ENCODE measurements at regions not wholly inside any gene's neighbourhood (a gene's known extent, or its start where the extent isn't known, plus 50 kb on each side); places are given as distances from the start of the nearest gene placed in this dataset.

- no peak for FAIRE-seq
- no peak for DNase-seq (ENCODE audit: low read depth, low spot score)
- Histone ChIP-seq H3K4me1 (ENCODE audit: control insufficient read depth, extremely low read depth, insufficient read depth, low read length) (no peaks in the 10 kb centered on the region), H4K20me1 (ENCODE audit: control insufficient read depth, extremely low read depth, insufficient read depth, low read length) (no peaks in the 10 kb centered on the region), H3K9ac (ENCODE audit: control insufficient read depth, extremely low read depth, insufficient read depth, low read length) (no peak overlapping the region), H3K9me3 (ENCODE audit: control insufficient read depth, low read depth, low read length) (no peaks in the 10 kb centered on the region), H3K79me2 (ENCODE audit: control insufficient read depth, insufficient read depth, low read length) (no peaks in the 10 kb centered on the region), H3K36me3 (ENCODE audit: control insufficient read depth in 2 of 2, extremely low read depth in 1 of 2, insufficient read depth in 2 of 2, low read length in 2 of 2) (no peaks in the 10 kb centered on the region), H3K27me3 (ENCODE audit: control insufficient read depth, extremely low read depth, insufficient read depth, low read length) (no peaks in the 10 kb centered on the region), H3K4me3 (ENCODE audit: control insufficient read depth in 2 of 3, extremely low read depth in 1 of 3, insufficient read depth in 2 of 3, low read depth in 1 of 3, low read length in 3 of 3) (no peak overlapping the region), H3K4me2 (ENCODE audit: control insufficient read depth, extremely low read depth, insufficient read depth, low read depth, low read length) (no peak overlapping the region), H2AFZ (ENCODE audit: control insufficient read depth, low read length) (no peak overlapping the region), H3K27ac (ENCODE audit: control insufficient read depth, insufficient read depth, low read length) (no peak overlapping the region), H3K9me1 (ENCODE audit: control insufficient read depth, extremely low read depth, insufficient read depth, low read length) (no peaks in the 10 kb centered on the region)
- dilution Hi-C loops (cut with MboI; ENCODE audit: extremely low pct_ligation_motif_present, low sequenced_read_pairs), result no loop called here
- TF ChIP-seq EZH2 (IDR thresholded peaks at IDR 0.05; ENCODE audit: low read length), result no peak
Observed at GRCh38 chr6:154566866-154567265, 56.4 kb upstream of the CNKSR3 start.

- Histone ChIP-seq H3K9me3 (ENCODE audit: control insufficient read depth, low read depth, low read length) (no peaks in the 10 kb centered on the region), H3K27ac (ENCODE audit: control insufficient read depth, insufficient read depth, low read length) (no peak overlapping the region), H3K9ac (ENCODE audit: control insufficient read depth, extremely low read depth, insufficient read depth, low read length) (no peak overlapping the region), H4K20me1 (ENCODE audit: control insufficient read depth, extremely low read depth, insufficient read depth, low read length) (no peaks in the 10 kb centered on the region), H3K36me3 (ENCODE audit: control insufficient read depth in 2 of 2, extremely low read depth in 1 of 2, insufficient read depth in 2 of 2, low read length in 2 of 2) (no peaks in the 10 kb centered on the region), H3K4me3 (ENCODE audit: control insufficient read depth in 2 of 3, extremely low read depth in 1 of 3, insufficient read depth in 2 of 3, low read depth in 1 of 3, low read length in 3 of 3) (no peak overlapping the region), H2AFZ (ENCODE audit: control insufficient read depth, low read length) (no peak overlapping the region), H3K4me2 (ENCODE audit: control insufficient read depth, extremely low read depth, insufficient read depth, low read depth, low read length) (no peak overlapping the region), H3K79me2 (ENCODE audit: control insufficient read depth, insufficient read depth, low read length) (no peaks in the 10 kb centered on the region), H3K27me3 (ENCODE audit: control insufficient read depth, extremely low read depth, insufficient read depth, low read length) (no peaks in the 10 kb centered on the region), H3K9me1 (ENCODE audit: control insufficient read depth, extremely low read depth, insufficient read depth, low read length) (no peaks in the 10 kb centered on the region), H3K4me1 (ENCODE audit: control insufficient read depth, extremely low read depth, insufficient read depth, low read length) (no peaks in the 10 kb centered on the region)
- no peak for DNase-seq (ENCODE audit: low read depth, low spot score)
- dilution Hi-C loops (cut with MboI; ENCODE audit: extremely low pct_ligation_motif_present, low sequenced_read_pairs), result no loop called here
- TF ChIP-seq CTCF (optimal IDR thresholded peaks at IDR 0.05 in 1 of 3, IDR thresholded peaks at IDR 0.05 in 1 of 3, conservative IDR thresholded peaks at IDR 0.05 in 1 of 3; ENCODE audit: extremely low read depth in 1 of 3, insufficient read depth in 2 of 3, low read length in 3 of 3), result no peak
- TF ChIP-seq EZH2 (IDR thresholded peaks at IDR 0.05; ENCODE audit: low read length), result no peak
- FAIRE-seq, result no peak
Observed at GRCh38 chr6:154567695-154568220, 57.3 kb upstream of the CNKSR3 start.
